ENCODE measurements at regions not wholly inside any gene's neighbourhood (a gene's known extent, or its start where the extent isn't known, plus 50 kb on each side); places are given as distances from the start of the nearest gene placed in this dataset.

DNA sequence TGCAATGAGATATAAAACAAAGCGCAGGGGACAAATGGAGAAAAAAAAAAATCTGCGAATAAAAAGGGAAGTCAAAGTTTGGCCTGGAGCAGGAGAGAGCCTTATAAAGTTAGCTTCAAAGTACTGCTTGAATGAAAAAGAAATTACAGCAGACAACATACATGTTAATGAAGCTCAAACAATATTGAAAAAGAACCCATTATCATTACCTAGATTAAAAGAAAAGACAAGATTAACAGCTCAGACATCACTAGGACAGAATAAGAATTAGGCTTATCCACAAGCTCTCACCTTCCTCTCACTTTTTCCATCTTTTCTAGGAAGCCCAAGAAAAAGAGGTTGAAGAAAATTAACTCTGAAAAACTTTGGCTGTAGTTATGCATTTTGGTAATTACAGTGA lies 503.5 kb downstream of the ETNK1 start:
- no peak for DNase-seq
- H2BK15ac ChIP-seq (ENCODE audit: low read depth, low read length) = no peak overlapping the region
- H4K5ac ChIP-seq (ENCODE audit: insufficient read length, low read depth, low read length) = no peak overlapping the region
- H3K56ac ChIP-seq (ENCODE audit: insufficient read length, low read depth, low read length) = no peak overlapping the region
- H2BK120ac ChIP-seq (ENCODE audit: low read depth, low read length, poor library complexity, severe bottlenecking) = no peak overlapping the region
- H3K4ac ChIP-seq (ENCODE audit: low read depth, low read length) = no peak overlapping the region
- no peak overlapping the region for H2BK12ac ChIP-seq (ENCODE audit: insufficient read length, low read depth, low read length)
- H3T11ph ChIP-seq (ENCODE audit: low read length) = no peak overlapping the region
- H3K14ac ChIP-seq (ENCODE audit: insufficient read depth, low read length) = no peak overlapping the region
- no peak overlapping the region for H2BK20ac ChIP-seq (ENCODE audit: low read depth, low read length, poor library complexity, severe bottlenecking)
- H3K27me3 ChIP-seq (ENCODE audit: insufficient read depth, low read length) = no peaks in the 10 kb centered on the region
- no peaks in the 10 kb centered on the region for H3K9me3 ChIP-seq (ENCODE audit: control insufficient read depth, low read depth, low read length)
- no peak overlapping the region for H3K27ac ChIP-seq (ENCODE audit: insufficient read length, low read depth, low read length)
- H2AFZ ChIP-seq (ENCODE audit: low read length) = no peak overlapping the region
- H3K36me3 Mint-ChIP-seq (ENCODE audit: insufficient read depth in 1 of 3, low read depth in 3 of 3) = no peaks in the 10 kb centered on the region
- H3K27ac Mint-ChIP-seq = peak overlapping the region in 2 of 3 experiments; percentile 37 to 97; a peak in 5 of 7 replicates
- no peaks in the 10 kb centered on the region for H3K23me2 ChIP-seq (ENCODE audit: insufficient read length, low read depth, low read length, poor library complexity, severe bottlenecking)
- H3K79me1 ChIP-seq (ENCODE audit: insufficient read depth, low read depth, low read length, poor library complexity, severe bottlenecking) = no peaks in the 10 kb centered on the region
- no peaks in the 10 kb centered on the region for H3K9me3 Mint-ChIP-seq
- no peak overlapping the region for H2BK5ac ChIP-seq (ENCODE audit: insufficient read length, low read length)
- H3K4me1 Mint-ChIP-seq = peaks cover 28 to 33% of the 10 kb centered on the region in 2 experiments
- H3K18ac ChIP-seq (ENCODE audit: insufficient read length, low read depth, low read length) = no peak overlapping the region
- no peak overlapping the region for H3K4me2 ChIP-seq (ENCODE audit: insufficient read depth, insufficient read length, low read length)
- H4K8ac ChIP-seq (replicated peaks; ENCODE audit: insufficient read length, low read depth, low read length) = no peak overlapping the region
- TF ChIP-seq, protein P1, sequence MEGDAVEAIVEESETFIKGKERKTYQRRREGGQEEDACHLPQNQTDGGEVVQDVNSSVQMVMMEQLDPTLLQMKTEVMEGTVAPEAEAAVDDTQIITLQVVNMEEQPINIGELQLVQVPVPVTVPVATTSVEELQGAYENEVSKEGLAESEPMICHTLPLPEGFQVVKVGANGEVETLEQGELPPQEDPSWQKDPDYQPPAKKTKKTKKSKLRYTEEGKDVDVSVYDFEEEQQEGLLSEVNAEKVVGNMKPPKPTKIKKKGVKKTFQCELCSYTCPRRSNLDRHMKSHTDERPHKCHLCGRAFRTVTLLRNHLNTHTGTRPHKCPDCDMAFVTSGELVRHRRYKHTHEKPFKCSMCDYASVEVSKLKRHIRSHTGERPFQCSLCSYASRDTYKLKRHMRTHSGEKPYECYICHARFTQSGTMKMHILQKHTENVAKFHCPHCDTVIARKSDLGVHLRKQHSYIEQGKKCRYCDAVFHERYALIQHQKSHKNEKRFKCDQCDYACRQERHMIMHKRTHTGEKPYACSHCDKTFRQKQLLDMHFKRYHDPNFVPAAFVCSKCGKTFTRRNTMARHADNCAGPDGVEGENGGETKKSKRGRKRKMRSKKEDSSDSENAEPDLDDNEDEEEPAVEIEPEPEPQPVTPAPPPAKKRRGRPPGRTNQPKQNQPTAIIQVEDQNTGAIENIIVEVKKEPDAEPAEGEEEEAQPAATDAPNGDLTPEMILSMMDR (conservative IDR thresholded peaks at IDR 0.05) = no peak
- H4K20me1 ChIP-seq (ENCODE audit: control insufficient read depth, insufficient read depth, insufficient read length) = no peaks in the 10 kb centered on the region
- H3K23ac ChIP-seq (ENCODE audit: insufficient read length, low read depth, low read length) = no peak overlapping the region
- WGBS (ENCODE audit: extremely low coverage, insufficient read length, low lambda C conversion rate) = no CpG with 5 or more reads among the region's 2 CpGs
- H3K4me3 Mint-ChIP-seq = peak overlapping the region in 1 of 2 experiments; percentile 21; a peak in 1 of 5 replicates
- H3K9ac ChIP-seq (ENCODE audit: extremely low read depth, insufficient read length, low read length) = no peak overlapping the region
- H3K4me1 ChIP-seq (ENCODE audit: insufficient read depth, low read length) = no peaks in the 10 kb centered on the region; the same call in 1 of the 2 replicates
- H3K27me3 Mint-ChIP-seq (ENCODE audit: low read depth) = no peaks in the 10 kb centered on the region
- H2AK5ac ChIP-seq (ENCODE audit: insufficient read length, low read length) = no peak overlapping the region
- H3K79me2 ChIP-seq (ENCODE audit: insufficient read depth, low read length) = no peaks in the 10 kb centered on the region
- H4K91ac ChIP-seq (ENCODE audit: insufficient read length, low read depth, low read length) = no peak overlapping the region
